ENCODE measurements at regions not wholly inside any gene's neighbourhood (a gene's known extent, or its start where the extent isn't known, plus 50 kb on each side); places are given as distances from the start of the nearest gene placed in this dataset.

DNA sequence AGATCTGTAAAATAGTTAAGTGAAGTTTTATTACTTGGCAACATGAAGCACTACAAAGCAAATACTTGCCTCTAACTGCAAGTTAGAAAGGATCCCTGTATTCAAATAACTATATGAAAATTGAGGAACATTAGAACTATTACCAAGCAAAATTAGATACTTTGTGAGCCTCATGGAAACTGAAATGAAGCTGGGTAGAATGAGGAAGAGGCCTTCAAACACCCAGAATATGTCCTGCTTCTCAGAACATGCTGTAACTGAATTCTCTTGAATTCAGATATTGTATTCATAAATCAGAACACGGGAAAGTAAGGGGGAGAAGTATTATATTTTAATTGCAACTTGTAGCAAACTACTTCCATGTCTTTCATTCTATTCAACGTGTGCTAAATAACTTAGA lies 947.9 kb downstream of the PCDH17 start:
- TF ChIP-seq CTCF (IDR thresholded peaks at IDR 0.05) (no peak), POLR2A (IDR thresholded peaks at IDR 0.05) (no peak)
